Fibroblast of lung (primary cell): ENCODE measurements at regions not wholly inside any gene's neighbourhood (a gene's known extent, or its start where the extent isn't known, plus 50 kb on each side); places are given as distances from the start of the nearest gene placed in this dataset.

Experiments
- DNase-seq, 2 donors: peaks; one replicate each; pipeline versions ENCODE4 v3.0.0 to v3.0.0-alpha.2; 2010; ENCODE audit warnings: low read depth in 2 of 2
- H2AFZ ChIP-seq: 2 replicates; pipeline ENCODE4 v1.5.1; 2012; ENCODE audit warnings: low read length, control low read depth, inconsistent platforms
- H3K27ac ChIP-seq: 2 replicates; pipeline ENCODE4 v1.5.1; 2011; ENCODE audit warnings: low read length, control low read depth; ENCODE audit not compliant: insufficient read depth
- H3K27me3 ChIP-seq: 2 replicates; pipeline ENCODE4 v1.5.1; 2011; ENCODE audit warnings: mild to moderate bottlenecking, low read length; ENCODE audit not compliant: control insufficient read depth, insufficient read depth
- H3K36me3 ChIP-seq: 2 replicates; pipeline ENCODE4 v1.5.1; 2011; ENCODE audit warnings: low read length; ENCODE audit not compliant: control insufficient read depth, insufficient read depth
- H3K4me1 ChIP-seq: 2 replicates; pipeline ENCODE4 v1.5.1; 2011; ENCODE audit warnings: low read length; ENCODE audit not compliant: control insufficient read depth, insufficient read depth; ENCODE audit errors: extremely low read depth
- H3K4me2 ChIP-seq: 2 replicates; pipeline ENCODE4 v1.5.1; 2011; ENCODE audit warnings: low read length, control low read depth; ENCODE audit not compliant: insufficient read depth; ENCODE audit errors: extremely low read depth
- H3K4me3 ChIP-seq, 4 experiments: fragments of 200-600 bp in 1 of 4; sonication (generic) in 1 of 4; replicated peaks in 1 of 4; 2 replicates each; pipeline ENCODE4 v1.5.1; 2011 to 2016; ENCODE audit warnings: low read length in 4 of 4, low read depth in 3 of 4, mild to moderate bottlenecking in 3 of 4, control low read depth in 2 of 4, inconsistent platforms in 1 of 4, mixed read lengths in 1 of 4; ENCODE audit not compliant: insufficient read depth in 1 of 4; ENCODE audit errors: control extremely low read depth in 1 of 4
- H3K79me2 ChIP-seq: 2 replicates; pipeline ENCODE4 v1.5.1; 2012; ENCODE audit warnings: mild to moderate bottlenecking, low read length, inconsistent platforms; ENCODE audit not compliant: control insufficient read depth, insufficient read depth
- H3K9ac ChIP-seq: 2 replicates; pipeline ENCODE4 v1.5.1; 2011; ENCODE audit warnings: mild to moderate bottlenecking, low read length, control low read depth; ENCODE audit not compliant: insufficient read depth
- H3K9me3 ChIP-seq: 2 replicates; pipeline ENCODE4 v1.5.1; 2012; ENCODE audit warnings: low read depth, low read length; ENCODE audit not compliant: control insufficient read depth, insufficient read depth
- H4K20me1 ChIP-seq: 2 replicates; pipeline ENCODE4 v1.5.1; 2011; ENCODE audit warnings: low read length; ENCODE audit not compliant: control insufficient read depth, insufficient read depth; ENCODE audit errors: extremely low read depth
- EZH2 ChIP-seq: IDR thresholded peaks from 2 replicates; pipeline ENCODE4 v1.5.1; 2012; ENCODE audit warnings: low read length, control low read depth, mild to moderate bottlenecking; ENCODE audit errors: missing control alignments
- TF ChIP-seq, protein P1 (sequence below), 2 donors: IDR thresholded peaks in 1 of 2; conservative IDR thresholded peaks in 1 of 2; 1 replicate in 1 of 2; 2 replicates in 1 of 2; pipeline ENCODE4 v1.5.1; 2011 to 2012; ENCODE audit warnings: low read length in 2 of 2, control low read depth in 1 of 2, inconsistent platforms in 1 of 2, low read depth in 1 of 2, mild to moderate bottlenecking in 1 of 2

DNA sequence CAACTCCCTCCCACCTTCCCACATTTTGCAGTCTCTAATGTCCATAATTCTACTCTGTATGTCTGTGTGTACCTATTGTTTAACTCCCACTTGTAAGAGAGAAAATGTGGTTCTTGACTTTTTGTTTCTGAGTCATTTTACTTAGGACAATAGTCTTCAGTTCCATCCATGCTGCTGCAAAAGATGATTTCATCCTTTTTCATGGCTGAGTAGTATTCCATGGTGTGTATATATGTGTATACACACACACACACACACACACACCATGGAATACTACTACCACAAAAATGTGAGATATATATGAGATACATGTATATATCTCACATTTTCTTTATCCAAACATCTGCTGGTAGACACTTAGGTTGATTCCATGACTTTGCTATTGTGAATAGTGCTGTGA, 182.1 kb upstream of the GALNT17 start:
- no peaks in the 10 kb centered on the region for H3K27me3 ChIP-seq
- no peak overlapping the region for H3K27ac ChIP-seq
- H3K9ac ChIP-seq = no peak overlapping the region

DNA sequence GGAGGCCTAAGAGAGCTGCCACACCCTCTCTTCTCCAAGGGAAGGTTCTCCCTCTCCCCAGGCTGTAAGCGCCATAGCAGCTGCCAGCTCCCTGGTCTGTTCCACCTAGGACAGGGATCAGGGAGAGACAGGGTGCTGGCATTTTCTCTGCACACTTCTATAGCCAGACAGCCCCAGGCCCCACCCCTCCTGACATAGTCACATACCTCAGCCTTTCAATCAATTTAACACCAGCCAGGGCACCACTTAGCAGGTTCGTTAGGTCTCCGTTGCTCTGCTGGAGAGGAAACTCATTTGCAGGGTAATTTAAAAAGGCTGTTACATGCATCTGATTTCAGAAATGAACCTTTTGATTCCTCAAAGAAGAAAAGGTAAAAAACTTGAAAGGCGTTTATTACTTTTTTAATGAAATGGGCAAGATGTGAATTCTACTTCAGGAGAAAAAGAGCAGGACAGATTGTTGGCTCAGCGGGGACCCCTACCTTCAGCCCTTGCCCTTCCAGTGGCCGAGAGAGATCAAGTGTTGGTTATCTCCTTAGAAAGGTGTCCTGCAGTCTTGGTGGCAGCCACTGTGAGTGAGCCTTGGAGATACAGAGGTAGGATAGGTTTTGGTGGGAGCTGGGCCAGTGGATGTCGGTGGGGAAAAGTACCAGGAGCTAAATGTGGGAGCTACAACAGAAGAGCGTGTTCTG, 180.5 kb upstream of the GALNT17 start:
- H3K9me3 ChIP-seq = no peaks in the 10 kb centered on the region
- no peak overlapping the region for H3K27ac ChIP-seq
- no peaks in the 10 kb centered on the region for H3K27me3 ChIP-seq
- no peak overlapping the region for H3K4me2 ChIP-seq
- H3K9ac ChIP-seq = no peak overlapping the region
- DNase-seq = no peak
- H4K20me1 ChIP-seq = no peaks in the 10 kb centered on the region
- no peaks in the 10 kb centered on the region for H3K36me3 ChIP-seq
- H3K4me3 ChIP-seq = no peak overlapping the region
- TF ChIP-seq, protein P1, sequence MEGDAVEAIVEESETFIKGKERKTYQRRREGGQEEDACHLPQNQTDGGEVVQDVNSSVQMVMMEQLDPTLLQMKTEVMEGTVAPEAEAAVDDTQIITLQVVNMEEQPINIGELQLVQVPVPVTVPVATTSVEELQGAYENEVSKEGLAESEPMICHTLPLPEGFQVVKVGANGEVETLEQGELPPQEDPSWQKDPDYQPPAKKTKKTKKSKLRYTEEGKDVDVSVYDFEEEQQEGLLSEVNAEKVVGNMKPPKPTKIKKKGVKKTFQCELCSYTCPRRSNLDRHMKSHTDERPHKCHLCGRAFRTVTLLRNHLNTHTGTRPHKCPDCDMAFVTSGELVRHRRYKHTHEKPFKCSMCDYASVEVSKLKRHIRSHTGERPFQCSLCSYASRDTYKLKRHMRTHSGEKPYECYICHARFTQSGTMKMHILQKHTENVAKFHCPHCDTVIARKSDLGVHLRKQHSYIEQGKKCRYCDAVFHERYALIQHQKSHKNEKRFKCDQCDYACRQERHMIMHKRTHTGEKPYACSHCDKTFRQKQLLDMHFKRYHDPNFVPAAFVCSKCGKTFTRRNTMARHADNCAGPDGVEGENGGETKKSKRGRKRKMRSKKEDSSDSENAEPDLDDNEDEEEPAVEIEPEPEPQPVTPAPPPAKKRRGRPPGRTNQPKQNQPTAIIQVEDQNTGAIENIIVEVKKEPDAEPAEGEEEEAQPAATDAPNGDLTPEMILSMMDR (conservative IDR thresholded peaks at IDR 0.05 in 1 of 2, IDR thresholded peaks at IDR 0.05 in 1 of 2; ENCODE audit: low read depth in 1 of 2, low read length in 2 of 2) = no peak
- no peak overlapping the region for H2AFZ ChIP-seq
- H3K79me2 ChIP-seq = no peaks in the 10 kb centered on the region
- no peaks in the 10 kb centered on the region for H3K4me1 ChIP-seq

More for the DNA sequence above, 182.1 kb upstream of the GALNT17 start:
- Histone ChIP-seq H3K9me3 (no peaks in the 10 kb centered on the region), H4K20me1 (no peaks in the 10 kb centered on the region), H2AFZ (no peak overlapping the region), H3K4me3 (no peak overlapping the region), H3K4me2 (no peak overlapping the region), H3K36me3 (no peaks in the 10 kb centered on the region), H3K4me1 (no peaks in the 10 kb centered on the region), H3K79me2 (no peaks in the 10 kb centered on the region)
- no peak for DNase-seq
- TF ChIP-seq EZH2 = no peak
- TF ChIP-seq, protein P1 (conservative IDR thresholded peaks at IDR 0.05 in 1 of 2, IDR thresholded peaks at IDR 0.05 in 1 of 2; ENCODE audit: low read depth in 1 of 2, low read length in 2 of 2) = no peak

DNA sequence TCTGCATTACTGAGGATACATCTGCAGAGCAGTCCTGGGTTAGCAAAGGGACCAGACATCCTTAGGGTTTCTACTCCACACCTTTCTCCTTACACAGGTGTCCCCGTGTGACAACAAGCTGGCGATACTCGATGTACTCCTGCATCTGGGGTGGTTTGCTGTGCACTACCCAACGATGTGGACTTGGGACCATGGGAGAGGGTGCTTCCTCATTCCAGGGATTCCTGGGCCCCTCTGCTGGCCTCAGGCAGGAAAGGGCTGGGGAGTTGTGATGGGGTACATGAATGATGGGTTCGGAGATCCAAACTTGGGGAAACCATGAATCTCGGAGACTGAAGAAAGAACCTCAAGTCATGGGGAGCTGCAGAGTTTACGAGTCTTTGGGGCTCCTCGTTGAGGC, 179.6 kb upstream of the GALNT17 start:
- Histone ChIP-seq H3K4me3 (no peak overlapping the region), H3K9ac (no peak overlapping the region), H3K4me2 (no peak overlapping the region), H3K9me3 (no peaks in the 10 kb centered on the region), H4K20me1 (no peaks in the 10 kb centered on the region), H3K36me3 (no peaks in the 10 kb centered on the region), H3K79me2 (no peaks in the 10 kb centered on the region), H3K27ac (no peak overlapping the region), H2AFZ (no peak overlapping the region), H3K4me1 (no peaks in the 10 kb centered on the region), H3K27me3 (no peaks in the 10 kb centered on the region)
- DNase-seq = no peak
- TF ChIP-seq, protein P1 (conservative IDR thresholded peaks at IDR 0.05 in 1 of 2, IDR thresholded peaks at IDR 0.05 in 1 of 2; ENCODE audit: low read depth in 1 of 2, low read length in 2 of 2) = no peak
- no peak for TF ChIP-seq EZH2
